ENCODE measurements at regions not wholly inside any gene's neighbourhood (a gene's known extent, or its start where the extent isn't known, plus 50 kb on each side); places are given as distances from the start of the nearest gene placed in this dataset.

DNA sequence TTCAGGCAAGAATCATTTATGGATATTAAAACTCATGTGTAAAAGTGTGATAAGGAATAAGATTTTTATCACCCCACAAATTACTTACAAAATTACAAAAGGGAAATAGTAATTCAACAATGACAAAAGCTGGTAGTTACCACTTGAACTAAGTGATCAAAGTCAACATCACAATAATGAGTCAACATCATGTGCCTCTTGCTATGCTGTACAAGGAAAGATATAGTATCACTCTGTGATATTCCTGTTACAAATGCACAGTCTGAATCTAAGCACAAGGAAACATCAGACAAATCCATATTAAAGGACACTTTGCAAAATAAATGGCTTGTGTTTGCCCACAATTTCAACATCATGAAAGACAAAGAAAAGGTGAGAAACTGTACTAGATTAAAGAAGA is 90.5 kb upstream of the PLCL2 start:
- no peak for FAIRE-seq
- POLR2A ChIA-PET = no interaction called here

More for the DNA sequence above, 90.5 kb upstream of the PLCL2 start:
- ChIA-PET CTCF (no interaction called here), SMC1A (ENCODE audit: uncharacterized antibody, unreplicated experiment) (no interaction called here), RAD21 (ENCODE audit: unreplicated experiment) (no interaction called here)
- ATAC-seq = no peak
- H3K4me2 ChIP-seq (ENCODE audit: control insufficient read depth, insufficient read depth) = no peak overlapping the region
- no peak overlapping the region for H3K9ac ChIP-seq (ENCODE audit: control insufficient read depth, insufficient read depth, low read length)
- no peak for DNase-seq (ENCODE audit: low read depth, low spot score)
- in situ Hi-C loops (cut with MboI) = no loop called here
- TF ChIP-seq HCFC1 (IDR thresholded peaks at IDR 0.05; ENCODE audit: low read length) (no peak), BRCA1 (IDR thresholded peaks at IDR 0.05; ENCODE audit: low read depth, low read length) (no peak), JUND (IDR thresholded peaks at IDR 0.05; ENCODE audit: low read depth, low read length) (no peak), SRF (IDR thresholded peaks at IDR 0.05; ENCODE audit: low read depth in 2 of 2, low read length in 2 of 2) (no peak), EP300 (IDR thresholded peaks at IDR 0.05; ENCODE audit: borderline replicate concordance in 1 of 2, control insufficient read depth in 1 of 2, low read depth in 2 of 2, low read length in 2 of 2) (no peak), IKZF2 (IDR thresholded peaks at IDR 0.05) (no peak), PML (IDR thresholded peaks at IDR 0.05; ENCODE audit: low read length) (no peak)
- TF ChIP-seq, protein P1, sequence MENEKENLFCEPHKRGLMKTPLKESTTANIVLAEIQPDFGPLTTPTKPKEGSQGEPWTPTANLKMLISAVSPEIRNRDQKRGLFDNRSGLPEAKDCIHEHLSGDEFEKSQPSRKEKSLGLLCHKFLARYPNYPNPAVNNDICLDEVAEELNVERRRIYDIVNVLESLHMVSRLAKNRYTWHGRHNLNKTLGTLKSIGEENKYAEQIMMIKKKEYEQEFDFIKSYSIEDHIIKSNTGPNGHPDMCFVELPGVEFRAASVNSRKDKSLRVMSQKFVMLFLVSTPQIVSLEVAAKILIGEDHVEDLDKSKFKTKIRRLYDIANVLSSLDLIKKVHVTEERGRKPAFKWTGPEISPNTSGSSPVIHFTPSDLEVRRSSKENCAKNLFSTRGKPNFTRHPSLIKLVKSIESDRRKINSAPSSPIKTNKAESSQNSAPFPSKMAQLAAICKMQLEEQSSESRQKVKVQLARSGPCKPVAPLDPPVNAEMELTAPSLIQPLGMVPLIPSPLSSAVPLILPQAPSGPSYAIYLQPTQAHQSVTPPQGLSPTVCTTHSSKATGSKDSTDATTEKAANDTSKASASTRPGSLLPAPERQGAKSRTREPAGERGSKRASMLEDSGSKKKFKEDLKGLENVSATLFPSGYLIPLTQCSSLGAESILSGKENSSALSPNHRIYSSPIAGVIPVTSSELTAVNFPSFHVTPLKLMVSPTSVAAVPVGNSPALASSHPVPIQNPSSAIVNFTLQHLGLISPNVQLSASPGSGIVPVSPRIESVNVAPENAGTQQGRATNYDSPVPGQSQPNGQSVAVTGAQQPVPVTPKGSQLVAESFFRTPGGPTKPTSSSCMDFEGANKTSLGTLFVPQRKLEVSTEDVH (IDR thresholded peaks at IDR 0.05; ENCODE audit: low read depth, partially characterized antibody) = no peak
- intact Hi-C loops (cut with micrococcal nuclease; ENCODE audit: unreplicated experiment) = no loop called here
- no peaks in the 10 kb centered on the region for H3K27me3 ChIP-seq (replicated peaks in 1 of 2; ENCODE audit: control insufficient read depth in 2 of 2, insufficient read depth in 2 of 2, low read length in 1 of 2)
- H4K20me1 ChIP-seq (ENCODE audit: control insufficient read depth, insufficient read depth) = no peaks in the 10 kb centered on the region
- H3K4me1 ChIP-seq (ENCODE audit: control insufficient read depth, insufficient read depth, low read length) = no peaks in the 10 kb centered on the region
- no peaks in the 10 kb centered on the region for H3K79me2 ChIP-seq (ENCODE audit: control insufficient read depth, insufficient read depth, low read length)
- no peaks in the 10 kb centered on the region; the same call in 2 of the 3 replicates for H3K9me3 ChIP-seq (replicated peaks; ENCODE audit: control insufficient read depth, insufficient read depth, low read length)
- no peaks in the 10 kb centered on the region for H3K36me3 ChIP-seq (ENCODE audit: control insufficient read depth in 2 of 2, insufficient read depth in 2 of 2, low read length in 1 of 2)
- BruUV-seq (replicated peaks) = no TSS peak
- no peak overlapping the region for H3K27ac ChIP-seq (ENCODE audit: control insufficient read depth, insufficient read depth)
- H2AFZ ChIP-seq (ENCODE audit: control insufficient read depth, low read depth, low read length) = no peak overlapping the region
- H3K4me3 ChIP-seq = no peak overlapping the region
